ENCODE measurements at regions not wholly inside any gene's neighbourhood (a gene's known extent, or its start where the extent isn't known, plus 50 kb on each side); places are given as distances from the start of the nearest gene placed in this dataset.

GRCh38 chr1:184296466-184297243 is 90.2 kb upstream of the C1orf21 start:
- TF ChIP-seq POLR2A (IDR thresholded peaks at IDR 0.05) = no peak
- TF ChIP-seq, protein P1, sequence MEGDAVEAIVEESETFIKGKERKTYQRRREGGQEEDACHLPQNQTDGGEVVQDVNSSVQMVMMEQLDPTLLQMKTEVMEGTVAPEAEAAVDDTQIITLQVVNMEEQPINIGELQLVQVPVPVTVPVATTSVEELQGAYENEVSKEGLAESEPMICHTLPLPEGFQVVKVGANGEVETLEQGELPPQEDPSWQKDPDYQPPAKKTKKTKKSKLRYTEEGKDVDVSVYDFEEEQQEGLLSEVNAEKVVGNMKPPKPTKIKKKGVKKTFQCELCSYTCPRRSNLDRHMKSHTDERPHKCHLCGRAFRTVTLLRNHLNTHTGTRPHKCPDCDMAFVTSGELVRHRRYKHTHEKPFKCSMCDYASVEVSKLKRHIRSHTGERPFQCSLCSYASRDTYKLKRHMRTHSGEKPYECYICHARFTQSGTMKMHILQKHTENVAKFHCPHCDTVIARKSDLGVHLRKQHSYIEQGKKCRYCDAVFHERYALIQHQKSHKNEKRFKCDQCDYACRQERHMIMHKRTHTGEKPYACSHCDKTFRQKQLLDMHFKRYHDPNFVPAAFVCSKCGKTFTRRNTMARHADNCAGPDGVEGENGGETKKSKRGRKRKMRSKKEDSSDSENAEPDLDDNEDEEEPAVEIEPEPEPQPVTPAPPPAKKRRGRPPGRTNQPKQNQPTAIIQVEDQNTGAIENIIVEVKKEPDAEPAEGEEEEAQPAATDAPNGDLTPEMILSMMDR (IDR thresholded peaks at IDR 0.05) = no peak
- no peaks in the 10 kb centered on the region for H3K27me3 ChIP-seq
- peaks cover 18% of the 10 kb centered on the region for H3K4me1 ChIP-seq
- WGBS, 2 donors = 23 to 26% methylated on average over 10 of the region's 10 CpGs
- H3K27ac ChIP-seq = peak overlapping the region; percentile 76 to 88
- no peaks in the 10 kb centered on the region for H3K9me3 ChIP-seq
- no peaks in the 10 kb centered on the region for H3K36me3 ChIP-seq (ENCODE audit: low read depth, missing control alignments)
- intact Hi-C loops (cut with DNase I; ENCODE audit: low total_unique reads) = no loop called here
- no peak overlapping the region for H3K4me3 ChIP-seq
- DNase-seq = peak; percentile 98

DNA sequence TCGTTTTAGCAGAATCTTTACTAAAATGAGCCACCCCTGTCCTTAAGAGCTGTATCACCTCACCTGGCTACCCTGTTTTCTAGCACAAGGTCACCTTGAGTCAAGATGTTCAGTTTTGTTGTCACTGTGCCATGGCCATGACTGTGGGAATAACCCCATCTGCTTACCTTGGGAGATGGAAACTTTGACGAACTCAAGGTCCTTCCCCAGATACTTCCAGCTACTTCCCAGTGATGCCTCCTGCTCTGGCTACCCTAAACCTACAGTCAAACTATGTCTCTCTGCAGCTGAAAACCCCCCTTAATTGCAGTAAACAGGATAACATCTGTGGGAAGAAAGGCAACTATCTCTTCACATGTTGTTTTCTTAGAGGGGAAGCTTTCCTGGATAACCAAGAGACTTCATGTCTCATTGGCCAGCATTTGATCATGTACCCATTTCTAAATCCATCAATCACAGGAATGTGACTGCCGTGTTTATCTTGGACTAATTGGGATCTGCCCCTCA is 89.5 kb upstream of the C1orf21 start:
- no peaks in the 10 kb centered on the region for H3K36me3 ChIP-seq (ENCODE audit: low read depth, missing control alignments)
- H3K4me1 ChIP-seq = peaks cover 18% of the 10 kb centered on the region
- H3K27me3 ChIP-seq = no peaks in the 10 kb centered on the region
- intact Hi-C loops (cut with DNase I; ENCODE audit: low total_unique reads) = no loop called here
- TF ChIP-seq, protein P1 (IDR thresholded peaks at IDR 0.05) = no peak
- no peak for TF ChIP-seq POLR2A (IDR thresholded peaks at IDR 0.05)
- DNase-seq = no peak
- H3K9me3 ChIP-seq = no peaks in the 10 kb centered on the region
- peak overlapping the region; percentile 76 to 88 for H3K27ac ChIP-seq
- H3K4me3 ChIP-seq = no peak overlapping the region
- WGBS, 2 donors = 53 to 56% methylated on average over 3 of the region's 3 CpGs

GRCh38 chr1:184298440-184299405 is 88.1 kb upstream of the C1orf21 start:
- intact Hi-C loops (cut with DNase I; ENCODE audit: low total_unique reads) = no loop called here
- no peak overlapping the region for H3K27ac ChIP-seq
- H3K9me3 ChIP-seq = no peaks in the 10 kb centered on the region
- H3K4me3 ChIP-seq = no peak overlapping the region
- H3K27me3 ChIP-seq = no peaks in the 10 kb centered on the region
- 51 to 55% methylated on average over 6 of the region's 6 CpGs for WGBS, 2 donors
- peaks cover 18% of the 10 kb centered on the region for H3K4me1 ChIP-seq
- DNase-seq = no peak
- TF ChIP-seq, protein P1 (IDR thresholded peaks at IDR 0.05) = no peak
- no peak for TF ChIP-seq POLR2A (IDR thresholded peaks at IDR 0.05)
- no peaks in the 10 kb centered on the region for H3K36me3 ChIP-seq (ENCODE audit: low read depth, missing control alignments)

GRCh38 chr1:184299406-184299790 is 87.4 kb upstream of the C1orf21 start:
- TF ChIP-seq, protein P1 (IDR thresholded peaks at IDR 0.05) = no peak
- no peak for TF ChIP-seq POLR2A (IDR thresholded peaks at IDR 0.05)
- no peaks in the 10 kb centered on the region for H3K36me3 ChIP-seq (ENCODE audit: low read depth, missing control alignments)
- H3K27me3 ChIP-seq = no peaks in the 10 kb centered on the region
- H3K4me3 ChIP-seq = no peak overlapping the region
- WGBS, 2 donors = 80 to 98% methylated on average over 2 of the region's 2 CpGs
- no peaks in the 10 kb centered on the region for H3K9me3 ChIP-seq
- H3K27ac ChIP-seq = no peak overlapping the region
- H3K4me1 ChIP-seq = peaks cover 18% of the 10 kb centered on the region
- intact Hi-C loops (cut with DNase I; ENCODE audit: low total_unique reads) = no loop called here
- no peak for DNase-seq

All from testis (tissue), 2 donors.